ENCODE measurements at regions not wholly inside any gene's neighbourhood (a gene's known extent, or its start where the extent isn't known, plus 50 kb on each side); places are given as distances from the start of the nearest gene placed in this dataset.
"Not testable (repeated sequence)": the region's sequence is repeated elsewhere in the genome, so short reads cannot be mapped to it uniquely, and the experiment has no call there.

GRCh38 chr3:151511433-151511832 is 50.6 kb upstream of the IGSF10 start:
- not testable (repeated sequence) for TF ChIP-seq POLR2AphosphoS5, POLR2A, TAF1 (IDR thresholded peaks at IDR 0.05; ENCODE audit: low read depth, low read length)

Measured in GM12891 (cell line).